ENCODE measurements at regions not wholly inside any gene's neighbourhood (a gene's known extent, or its start where the extent isn't known, plus 50 kb on each side); places are given as distances from the start of the nearest gene placed in this dataset.

GRCh38 chr9:3137347-3137695 lies 293.4 kb upstream of the PUM3 start:
- intact Hi-C loops (cut with DNase I): no loop called here
- no peak for ATAC-seq

GRCh38 chr9:3136686-3137346 lies 292.9 kb upstream of the PUM3 start:
- ATAC-seq (no peak), DNase-seq (no peak)
- Histone ChIP-seq H3K27ac (no peak overlapping the region), H3K9me3 (no peaks in the 10 kb centered on the region), H3K4me3 (no peak overlapping the region), H3K27me3 (ENCODE audit: low read depth) (no peaks in the 10 kb centered on the region), H3K4me1 (no peaks in the 10 kb centered on the region), H3K36me3 (no peaks in the 10 kb centered on the region)
- intact Hi-C loops (cut with DNase I): no loop called here
- TF ChIP-seq CTCF (IDR thresholded peaks at IDR 0.05): no peak

More at GRCh38 chr9:3137347-3137695, 293.4 kb upstream of the PUM3 start:
- H3K27ac ChIP-seq: no peak overlapping the region
- no peaks in the 10 kb centered on the region for H3K36me3 ChIP-seq
- H3K4me3 ChIP-seq: no peak overlapping the region
- no peaks in the 10 kb centered on the region for H3K9me3 ChIP-seq
- TF ChIP-seq CTCF (IDR thresholded peaks at IDR 0.05): no peak
- DNase-seq: no peak
- H3K4me1 ChIP-seq: no peaks in the 10 kb centered on the region
- H3K27me3 ChIP-seq (ENCODE audit: low read depth): no peaks in the 10 kb centered on the region

GRCh38 chr9:3136230-3136629 lies 292.3 kb upstream of the PUM3 start:
- ATAC-seq (no peak), DNase-seq (no peak)
- no peak for TF ChIP-seq CTCF (IDR thresholded peaks at IDR 0.05)
- Histone ChIP-seq H3K9me3 (no peaks in the 10 kb centered on the region), H3K27ac (no peak overlapping the region), H3K36me3 (no peaks in the 10 kb centered on the region), H3K4me1 (no peaks in the 10 kb centered on the region), H3K27me3 (ENCODE audit: low read depth) (no peaks in the 10 kb centered on the region), H3K4me3 (no peak overlapping the region)
- intact Hi-C loops (cut with DNase I): no loop called here

GRCh38 chr9:3127564-3127963 lies 283.7 kb upstream of the PUM3 start:
- TF ChIP-seq CTCF (IDR thresholded peaks at IDR 0.05): no peak
- ATAC-seq: no peak
- H3K27me3 ChIP-seq (ENCODE audit: low read depth): no peaks in the 10 kb centered on the region
- no peaks in the 10 kb centered on the region for H3K36me3 ChIP-seq
- no peak overlapping the region for H3K27ac ChIP-seq
- H3K9me3 ChIP-seq: no peaks in the 10 kb centered on the region
- H3K4me3 ChIP-seq: no peak overlapping the region
- intact Hi-C loops (cut with DNase I): no loop called here
- no peaks in the 10 kb centered on the region for H3K4me1 ChIP-seq
- DNase-seq: no peak

GRCh38 chr9:3125602-3126405 lies 281.9 kb upstream of the PUM3 start:
- Histone ChIP-seq H3K36me3 (no peaks in the 10 kb centered on the region), H3K4me1 (no peaks in the 10 kb centered on the region), H3K4me3 (no peak overlapping the region), H3K27me3 (ENCODE audit: low read depth) (no peaks in the 10 kb centered on the region), H3K9me3 (no peaks in the 10 kb centered on the region), H3K27ac (no peak overlapping the region)
- DNase-seq (no peak), ATAC-seq (peak; percentile 61 to 65)
- intact Hi-C loops (cut with DNase I): no loop called here
- no peak for TF ChIP-seq CTCF (IDR thresholded peaks at IDR 0.05)

All from lower lobe of right lung (tissue), 2 donors.